ENCODE measurements at regions not wholly inside any gene's neighbourhood (a gene's known extent, or its start where the extent isn't known, plus 50 kb on each side); places are given as distances from the start of the nearest gene placed in this dataset.

- no peak for TF ChIP-seq ZNF445 (CRISPR knock-in tag; IDR thresholded peaks at IDR 0.05; ENCODE audit: low read depth)
- TF ChIP-seq GABPB1 (CRISPR knock-in tag; IDR thresholded peaks at IDR 0.05) = no peak
- TF ChIP-seq SETDB1 (IDR thresholded peaks at IDR 0.05; ENCODE audit: low read length) = no peak
- no peak for TF ChIP-seq ZNF324 (CRISPR knock-in tag; IDR thresholded peaks at IDR 0.05)
- no peak for TF ChIP-seq ADNP (tag; IDR thresholded peaks at IDR 0.05)
- TF ChIP-seq ZNF586 (CRISPR knock-in tag; conservative IDR thresholded peaks at IDR 0.05) = no peak
- peak; percentile 44; the same call in 1 of the 2 replicates for TF ChIP-seq L3MBTL2 (IDR thresholded peaks at IDR 0.05)
- TF ChIP-seq LEF1 (IDR thresholded peaks at IDR 0.05) = peak; percentile 87
- TF ChIP-seq ZNF518B (CRISPR knock-in tag; IDR thresholded peaks at IDR 0.05) = no peak
- peak; percentile 68; the same call in 1 of the 2 replicates for TF ChIP-seq ZNF766 (CRISPR knock-in tag; conservative IDR thresholded peaks at IDR 0.05)
- peak; percentile 85 for TF ChIP-seq ZFP36 (IDR thresholded peaks at IDR 0.05; ENCODE audit: low read depth, low read length, partially characterized antibody)
- no peak for TF ChIP-seq TRIM28 (IDR thresholded peaks at IDR 0.05)
- no peak for TF ChIP-seq ZNF23 (CRISPR knock-in tag; IDR thresholded peaks at IDR 0.05)
- no peak for TF ChIP-seq POLR2AphosphoS2 (IDR thresholded peaks at IDR 0.05; ENCODE audit: low read length)
- no peak for TF ChIP-seq ZBED1 (IDR thresholded peaks at IDR 0.05)
- TF ChIP-seq CREB3 (tag; conservative IDR thresholded peaks at IDR 0.05; ENCODE audit: low read depth) = no peak
- TF ChIP-seq HES1 (IDR thresholded peaks at IDR 0.05; ENCODE audit: low read depth) = no peak
- TF ChIP-seq HNRNPH1 (optimal IDR thresholded peaks at IDR 0.05; ENCODE audit: low read depth, low read length) = no peak
- peak; percentile 56; the same call in 1 of the 2 replicates for TF ChIP-seq MEF2D (tag; conservative IDR thresholded peaks at IDR 0.05; ENCODE audit: low read depth)
- no peak for TF ChIP-seq RERE (CRISPR knock-in tag; IDR thresholded peaks at IDR 0.05; ENCODE audit: borderline replicate concordance)
- no peak for TF ChIP-seq HSF4 (CRISPR knock-in tag; IDR thresholded peaks at IDR 0.05; ENCODE audit: borderline replicate concordance)
These were observed 64.0 kb upstream of the PTPRJ start (continued) for GRCh38 chr11:47916361-47916841.

Measured in K562 (cell line).